Neuronal stem cell (in vitro differentiated cells): ENCODE measurements at regions not wholly inside any gene's neighbourhood (a gene's known extent, or its start where the extent isn't known, plus 50 kb on each side); places are given as distances from the start of the nearest gene placed in this dataset.
A peak's percentile ranks its signal among the peaks of the same experiment; 100 is the strongest.

Source experiments
- DNase-seq: peaks from one replicate; pipeline ENCODE4 v3.0.0-alpha.2; 2013; ENCODE audit warnings: low spot score
- H2AFZ ChIP-seq: one replicate; pipeline ENCODE4 v1.6.1; 2013; ENCODE audit warnings: mild to moderate bottlenecking, low read length, inconsistent platforms
- H2AK5ac ChIP-seq: 2 replicates; pipeline ENCODE4 v1.6.1; 2013; ENCODE audit warnings: low read depth, mild to moderate bottlenecking, inconsistent platforms, low read length, moderate library complexity, mixed read lengths
- H2BK120ac ChIP-seq: 2 replicates; pipeline ENCODE4 v1.6.1; 2013; ENCODE audit warnings: low read depth, mild to moderate bottlenecking, inconsistent platforms, low read length, moderate library complexity, mixed read lengths
- H2BK12ac ChIP-seq: one replicate; pipeline ENCODE4 v1.6.1; 2013; ENCODE audit warnings: low read length, inconsistent platforms
- H2BK15ac ChIP-seq: 2 replicates; pipeline ENCODE4 v1.6.1; 2013; ENCODE audit warnings: mild to moderate bottlenecking, low read length, inconsistent platforms, mixed read lengths
- H2BK5ac ChIP-seq: one replicate; pipeline ENCODE4 v1.6.1; 2013; ENCODE audit warnings: inconsistent platforms, mild to moderate bottlenecking, low read length, moderate library complexity
- H3K14ac ChIP-seq: one replicate; pipeline ENCODE4 v1.6.1; 2013; ENCODE audit warnings: low read length, inconsistent platforms
- H3K18ac ChIP-seq: 2 replicates; pipeline ENCODE4 v1.6.1; 2013; ENCODE audit warnings: low read length, inconsistent platforms
- H3K23ac ChIP-seq: 2 replicates; pipeline ENCODE4 v1.6.1; 2013; ENCODE audit warnings: low read depth, mild to moderate bottlenecking, mixed read lengths, low read length, inconsistent platforms; ENCODE audit not compliant: poor library complexity
- H3K27ac ChIP-seq: replicated peaks from 3 replicates; pipeline ENCODE4 v1.5.1; 2013; ENCODE audit warnings: low read length, inconsistent platforms
- H3K27me3 ChIP-seq, 3 experiments: 2 replicates each; pipeline ENCODE4 v1.6.1; 2013; ENCODE audit warnings: low read length in 3 of 3, mild to moderate bottlenecking in 2 of 3, inconsistent platforms in 1 of 3, low read depth in 1 of 3, mixed read lengths in 1 of 3, moderate library complexity in 1 of 3; ENCODE audit not compliant: control insufficient read depth in 3 of 3, insufficient read depth in 3 of 3
- H3K36me3 ChIP-seq, 2 donors: replicated peaks in 1 of 2; 2 replicates each; pipeline ENCODE4 v1.6.1; 2013; ENCODE audit warnings: low read length in 2 of 2; ENCODE audit not compliant: control insufficient read depth in 2 of 2, insufficient read depth in 2 of 2
- H3K4ac ChIP-seq: 2 replicates; pipeline ENCODE4 v1.6.1; 2013; ENCODE audit warnings: inconsistent platforms, mild to moderate bottlenecking, low read length, moderate library complexity
- H3K4me1 ChIP-seq, 2 donors: 1 replicate in 1 of 2; 2 replicates in 1 of 2; pipeline ENCODE4 v1.6.1; 2013; ENCODE audit warnings: low read length in 2 of 2, low read depth in 1 of 2; ENCODE audit not compliant: control insufficient read depth in 2 of 2, insufficient read depth in 1 of 2
- H3K4me2 ChIP-seq: one replicate; pipeline ENCODE4 v1.6.1; 2013; ENCODE audit warnings: mild to moderate bottlenecking, low read length, inconsistent platforms; ENCODE audit not compliant: insufficient read depth, poor library complexity, severe bottlenecking
- H3K4me3 ChIP-seq, 2 donors: 2 replicates each; pipeline ENCODE4 v1.5.1; 2013; ENCODE audit warnings: low read length in 2 of 2, mild to moderate bottlenecking in 2 of 2, inconsistent platforms in 1 of 2, moderate library complexity in 1 of 2
- H3K79me1 ChIP-seq: one replicate; pipeline ENCODE4 v1.6.1; 2013; ENCODE audit warnings: low read depth, mild to moderate bottlenecking, inconsistent platforms, low read length, moderate library complexity
- H3K9ac ChIP-seq: one replicate; pipeline ENCODE4 v1.6.1; 2013; ENCODE audit warnings: mild to moderate bottlenecking, low read depth, low read length, inconsistent platforms; ENCODE audit not compliant: poor library complexity
- H3K9me3 ChIP-seq, 2 donors: replicated peaks in 1 of 2; 2 replicates each; pipeline versions ENCODE3 to v1.6.1; 2013; ENCODE audit warnings: low read length in 2 of 2, mild to moderate bottlenecking in 2 of 2, inconsistent platforms in 1 of 2, low read depth in 1 of 2, mixed read lengths in 1 of 2, moderate library complexity in 1 of 2; ENCODE audit not compliant: control insufficient read depth in 2 of 2, insufficient read depth in 1 of 2
- H4K8ac ChIP-seq: one replicate; pipeline ENCODE4 v1.6.1; 2013; ENCODE audit warnings: low read depth, mild to moderate bottlenecking, inconsistent platforms, low read length, moderate library complexity
- H4K91ac ChIP-seq: one replicate; pipeline ENCODE4 v1.6.1; 2013; ENCODE audit warnings: low read length, low read depth, mild to moderate bottlenecking, inconsistent platforms; ENCODE audit not compliant: poor library complexity
- WGBS, 2 donors: extraction: QIAGEN DNeasy Blood & Tissue Kit; methylation state at CpG; one replicate each; pipeline ENCODE4 v1.1.7; 2013; ENCODE audit warnings: missing lambda C conversion rate in 2 of 2, mixed read lengths in 1 of 2; ENCODE audit not compliant: insufficient read length in 2 of 2, insufficient replicate concordance in 1 of 2; ENCODE audit errors: extremely low coverage in 2 of 2; 5-methylcytosine and 5-hydroxymethylcytosine counted together

DNA sequence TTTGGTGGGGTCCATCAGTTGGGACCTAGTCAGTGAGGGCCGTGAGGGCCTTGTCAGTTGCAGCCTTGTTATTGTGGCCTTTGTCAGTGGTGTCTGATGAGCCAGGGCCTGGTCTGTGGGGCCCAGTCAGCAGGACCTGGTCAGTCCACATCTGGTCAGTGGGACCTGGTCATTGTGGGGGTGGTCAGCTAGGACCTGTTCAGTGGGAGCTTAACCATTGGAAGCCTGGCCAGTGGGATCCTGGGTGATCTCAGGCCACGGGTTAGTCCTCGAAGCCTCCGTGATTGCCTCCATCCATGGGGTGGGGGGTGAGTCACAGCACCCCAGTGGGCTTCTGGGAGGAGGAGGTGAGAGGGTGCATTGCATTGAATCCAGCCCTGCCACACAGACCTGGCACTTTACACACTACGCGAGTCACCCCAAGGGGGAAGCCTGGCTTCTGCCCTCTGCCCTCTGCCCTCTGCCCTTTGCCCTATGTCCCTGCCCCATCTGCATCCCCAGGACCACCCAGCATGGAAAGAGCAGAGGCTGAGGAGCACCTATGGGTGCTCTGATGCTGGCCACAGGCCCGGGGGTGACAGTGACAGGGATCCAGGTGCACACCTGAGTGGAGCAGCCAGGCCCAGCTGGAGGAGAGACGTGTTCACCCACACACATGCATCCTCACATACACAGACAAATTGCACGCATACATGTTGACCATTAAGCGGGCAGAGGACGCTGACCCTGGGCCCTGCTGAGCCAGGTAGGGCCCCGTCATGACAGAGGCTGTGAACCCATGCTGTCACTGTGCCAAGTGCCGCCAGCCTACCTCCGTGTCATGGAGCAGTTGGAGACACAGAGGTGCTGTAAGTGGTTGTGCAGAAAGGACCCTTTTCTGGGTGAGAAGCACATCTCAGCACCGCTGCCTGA is 59.8 kb upstream of the TPM4 start:
- no peak overlapping the region for H3K18ac ChIP-seq
- no peak overlapping the region for H3K23ac ChIP-seq
- peak overlapping the region; percentile 44 for H3K9ac ChIP-seq
- H3K14ac ChIP-seq: no peak overlapping the region
- no peak overlapping the region for H2BK120ac ChIP-seq
- H3K79me1 ChIP-seq: peaks cover 2% of the 10 kb centered on the region
- WGBS, 2 donors: no CpG with 5 or more reads among the region's 15 CpGs
- no peak overlapping the region for H3K4ac ChIP-seq
- peaks cover 0 to 17% of the 10 kb centered on the region in 2 donors for H3K9me3 ChIP-seq
- H2AK5ac ChIP-seq: no peak overlapping the region
- no peak overlapping the region for H4K8ac ChIP-seq
- no peak overlapping the region for H4K91ac ChIP-seq
- H2BK5ac ChIP-seq: peak overlapping the region; percentile 32
- no peak overlapping the region for H3K4me2 ChIP-seq
- no peak for DNase-seq
- H3K27me3 ChIP-seq: peaks cover 0 to 2% (median 0%) of the 10 kb centered on the region in 3 experiments
- H3K36me3 ChIP-seq: no peaks in the 10 kb centered on the region
- no peak overlapping the region for H2BK15ac ChIP-seq
- peak overlapping the region in 1 of 2 donors; percentile 39 for H3K4me3 ChIP-seq
- no peaks in the 10 kb centered on the region for H3K4me1 ChIP-seq
- no peak overlapping the region for H3K27ac ChIP-seq
- no peak overlapping the region for H2BK12ac ChIP-seq
- no peak overlapping the region for H2AFZ ChIP-seq

DNA sequence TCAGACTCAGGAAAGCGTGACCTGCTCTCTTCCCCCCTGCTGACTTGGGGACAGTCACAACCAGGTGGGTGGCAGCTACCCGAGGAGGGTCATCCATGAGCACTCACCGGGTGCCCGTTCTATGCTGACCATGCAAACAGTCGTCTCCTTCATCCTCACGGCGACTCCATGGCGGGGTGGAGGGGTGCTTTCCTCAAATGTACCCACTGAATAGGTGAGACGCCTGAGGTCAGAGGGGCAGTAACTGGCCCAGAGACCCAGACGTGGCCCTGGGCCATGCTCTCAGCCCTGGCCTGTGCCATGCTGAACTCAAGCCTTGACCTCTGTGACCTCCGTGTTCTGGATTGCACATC is 59.2 kb upstream of the TPM4 start:
- Histone ChIP-seq H2BK5ac (peak overlapping the region; percentile 32), H3K18ac (no peak overlapping the region), H3K9me3 (peaks cover 0 to 17% of the 10 kb centered on the region in 2 donors), H3K4ac (no peak overlapping the region), H3K27ac (no peak overlapping the region), H4K8ac (no peak overlapping the region), H3K79me1 (peaks cover 2% of the 10 kb centered on the region), H3K9ac (no peak overlapping the region), H3K4me1 (no peaks in the 10 kb centered on the region), H3K14ac (no peak overlapping the region), H2AK5ac (no peak overlapping the region), H3K23ac (no peak overlapping the region), H4K91ac (no peak overlapping the region), H3K4me3 (no peak overlapping the region), H2BK12ac (no peak overlapping the region), H2BK120ac (no peak overlapping the region), H2BK15ac (no peak overlapping the region), H3K36me3 (no peaks in the 10 kb centered on the region), H3K4me2 (no peak overlapping the region), H3K27me3 (peaks cover 0 to 7% (median 0%) of the 10 kb centered on the region in 3 experiments), H2AFZ (no peak overlapping the region)
- no CpG with 5 or more reads among the region's 11 CpGs for WGBS, 2 donors
- DNase-seq: no peak

DNA sequence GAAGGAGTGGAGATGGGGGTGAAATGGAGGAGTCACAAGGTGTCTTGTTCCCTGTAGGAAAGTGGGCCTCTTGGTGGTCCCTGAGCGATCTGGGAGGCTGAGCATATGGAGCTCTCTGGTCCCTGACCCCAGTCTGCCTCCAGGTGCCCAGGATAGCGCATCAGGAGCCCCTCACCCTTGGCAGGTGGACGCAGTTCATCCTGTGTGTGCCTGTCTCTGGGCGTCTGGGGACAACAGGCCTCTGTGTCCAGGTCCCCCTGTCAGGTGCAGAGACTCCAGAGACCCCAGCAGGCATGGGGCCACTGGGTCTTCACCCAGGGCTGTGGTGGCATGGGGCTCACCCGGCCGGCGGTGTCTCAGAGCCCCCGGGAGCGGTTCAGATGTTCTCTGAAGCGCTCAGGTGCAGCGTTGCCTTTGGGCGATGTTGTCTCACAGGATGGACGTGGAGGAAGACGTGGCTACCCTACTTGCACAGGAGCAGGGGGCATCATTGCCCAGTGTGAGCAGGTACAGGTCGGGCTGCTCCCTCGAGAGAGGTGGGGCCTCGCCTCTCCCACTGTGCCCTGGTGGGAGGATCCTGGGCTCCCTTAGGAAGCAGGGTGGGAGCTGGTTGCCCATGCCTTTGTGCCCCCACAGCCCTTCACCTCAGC is 58.1 kb upstream of the TPM4 start:
- no peak overlapping the region for H2BK5ac ChIP-seq
- H3K36me3 ChIP-seq: no peaks in the 10 kb centered on the region
- H3K4ac ChIP-seq: no peak overlapping the region
- no peak overlapping the region for H3K14ac ChIP-seq
- peak overlapping the region; percentile 28 for H3K18ac ChIP-seq
- no peak overlapping the region for H2AFZ ChIP-seq
- H3K4me2 ChIP-seq: no peak overlapping the region
- H2AK5ac ChIP-seq: no peak overlapping the region
- peak overlapping the region in 1 of 2 donors; percentile 37 for H3K4me3 ChIP-seq
- no peaks in the 10 kb centered on the region for H3K4me1 ChIP-seq
- H3K9me3 ChIP-seq: peaks cover 0 to 18% of the 10 kb centered on the region in 2 donors
- no peak overlapping the region for H2BK12ac ChIP-seq
- H3K27me3 ChIP-seq: peaks cover 0 to 11% (median 0%) of the 10 kb centered on the region in 3 experiments
- no peak overlapping the region for H3K27ac ChIP-seq
- no peak overlapping the region for H2BK120ac ChIP-seq
- no peak overlapping the region for H4K8ac ChIP-seq
- WGBS, 2 donors: no CpG with 5 or more reads among the region's 17 CpGs
- H3K9ac ChIP-seq: no peak overlapping the region
- no peak overlapping the region for H2BK15ac ChIP-seq
- H4K91ac ChIP-seq: no peak overlapping the region
- no peak overlapping the region for H3K23ac ChIP-seq
- H3K79me1 ChIP-seq: peaks cover 2% of the 10 kb centered on the region
- DNase-seq: no peak
